ENCODE measurements at regions not wholly inside any gene's neighbourhood (a gene's known extent, or its start where the extent isn't known, plus 50 kb on each side); places are given as distances from the start of the nearest gene placed in this dataset.

DNA sequence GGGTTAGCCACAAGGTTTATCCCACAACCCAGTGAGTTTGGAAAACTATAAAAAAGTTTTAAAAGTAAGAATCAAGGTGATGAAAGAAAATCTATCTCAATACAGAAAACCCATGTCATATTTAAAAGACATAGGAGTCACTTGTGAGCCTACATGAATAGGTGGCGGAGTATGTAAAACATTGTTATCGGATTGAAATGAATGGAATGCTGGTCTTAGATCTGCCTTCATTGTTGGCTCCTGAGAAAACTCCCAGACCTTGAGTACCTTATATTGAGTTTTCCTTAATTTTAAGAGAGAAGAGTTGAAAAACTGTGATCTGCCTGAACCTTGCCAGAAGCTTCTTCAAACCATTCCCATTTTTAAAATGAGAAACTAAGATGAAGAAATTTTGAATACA lies 551.1 kb downstream of the EFNA5 start:
- no peak for DNase-seq (ENCODE audit: low read depth)
- TF ChIP-seq, protein P1, sequence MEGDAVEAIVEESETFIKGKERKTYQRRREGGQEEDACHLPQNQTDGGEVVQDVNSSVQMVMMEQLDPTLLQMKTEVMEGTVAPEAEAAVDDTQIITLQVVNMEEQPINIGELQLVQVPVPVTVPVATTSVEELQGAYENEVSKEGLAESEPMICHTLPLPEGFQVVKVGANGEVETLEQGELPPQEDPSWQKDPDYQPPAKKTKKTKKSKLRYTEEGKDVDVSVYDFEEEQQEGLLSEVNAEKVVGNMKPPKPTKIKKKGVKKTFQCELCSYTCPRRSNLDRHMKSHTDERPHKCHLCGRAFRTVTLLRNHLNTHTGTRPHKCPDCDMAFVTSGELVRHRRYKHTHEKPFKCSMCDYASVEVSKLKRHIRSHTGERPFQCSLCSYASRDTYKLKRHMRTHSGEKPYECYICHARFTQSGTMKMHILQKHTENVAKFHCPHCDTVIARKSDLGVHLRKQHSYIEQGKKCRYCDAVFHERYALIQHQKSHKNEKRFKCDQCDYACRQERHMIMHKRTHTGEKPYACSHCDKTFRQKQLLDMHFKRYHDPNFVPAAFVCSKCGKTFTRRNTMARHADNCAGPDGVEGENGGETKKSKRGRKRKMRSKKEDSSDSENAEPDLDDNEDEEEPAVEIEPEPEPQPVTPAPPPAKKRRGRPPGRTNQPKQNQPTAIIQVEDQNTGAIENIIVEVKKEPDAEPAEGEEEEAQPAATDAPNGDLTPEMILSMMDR (IDR thresholded peaks at IDR 0.05; ENCODE audit: low read depth, low read length, missing control alignments) = no peak
- no peak overlapping the region for H3K4me3 ChIP-seq (ENCODE audit: low read depth, low read length)
- in situ Hi-C loops (cut with HindIII; ENCODE audit: low sequenced_read_pairs) = no loop called here

DNA sequence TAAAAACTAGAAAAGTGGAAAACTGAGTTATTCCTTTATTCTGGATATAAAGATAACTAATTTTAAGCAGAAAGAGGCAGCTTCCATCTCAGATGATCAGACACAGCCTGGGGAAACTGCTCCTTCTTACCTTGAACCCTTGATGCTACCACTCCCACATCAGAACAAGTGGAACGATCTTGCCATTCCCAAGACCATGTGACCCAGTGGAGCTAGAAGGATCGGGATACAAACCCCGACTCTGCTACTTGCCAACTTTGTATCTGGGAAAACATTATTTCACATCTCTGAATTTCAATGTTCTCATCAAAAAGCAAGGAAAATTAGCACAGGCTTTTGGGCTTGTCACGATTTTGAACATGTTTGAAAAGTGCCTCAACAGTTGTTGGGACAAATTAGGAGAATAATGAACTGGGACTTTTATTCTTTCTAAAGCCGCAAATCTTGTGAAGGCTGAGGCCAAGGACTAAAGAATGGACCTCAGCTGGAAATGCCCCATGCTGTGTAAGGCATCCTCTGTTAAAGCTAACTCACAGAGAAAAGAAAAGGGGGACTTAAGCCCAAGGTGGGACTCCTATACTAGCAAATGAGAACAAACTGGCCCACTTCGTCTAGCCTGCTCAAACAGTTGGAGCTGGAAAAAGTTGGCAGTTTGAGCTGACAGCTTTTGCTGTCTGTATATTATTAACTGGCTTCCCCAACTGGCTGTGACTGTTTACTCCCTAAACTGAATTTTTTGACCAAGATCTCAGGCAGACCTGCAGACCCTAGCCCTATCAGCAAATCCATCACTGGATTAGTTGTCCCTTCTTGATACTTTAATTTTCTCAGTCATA lies 552.3 kb downstream of the EFNA5 start:
- no peak overlapping the region for H3K4me3 ChIP-seq (ENCODE audit: low read depth, low read length)
- TF ChIP-seq, protein P1 (IDR thresholded peaks at IDR 0.05; ENCODE audit: low read depth, low read length, missing control alignments) = no peak
- no peak for DNase-seq (ENCODE audit: low read depth)
- in situ Hi-C loops (cut with HindIII; ENCODE audit: low sequenced_read_pairs) = no loop called here

DNA sequence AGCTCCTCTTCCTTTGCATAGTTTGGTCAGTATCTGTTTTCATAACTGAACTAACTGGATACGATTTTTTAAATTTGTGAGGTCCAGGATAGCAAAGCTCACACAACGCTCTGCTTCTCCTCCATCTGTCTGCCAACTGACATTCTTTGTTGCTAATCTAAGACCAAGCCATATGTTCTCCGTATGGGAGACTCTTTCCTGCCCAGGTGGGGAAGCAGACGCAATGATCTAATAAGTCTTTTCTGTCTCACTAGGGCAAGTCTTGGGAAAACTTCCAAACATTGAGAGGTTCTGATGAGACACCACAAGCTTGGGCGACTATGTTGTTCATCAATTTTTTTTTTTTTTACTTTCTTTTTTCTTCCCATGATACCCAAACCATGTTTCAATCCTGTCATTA lies 558.5 kb downstream of the EFNA5 start:
- H3K4me3 ChIP-seq (ENCODE audit: low read depth, low read length) = no peak overlapping the region
- DNase-seq (ENCODE audit: low read depth) = no peak
- TF ChIP-seq, protein P1 (IDR thresholded peaks at IDR 0.05; ENCODE audit: low read depth, low read length, missing control alignments) = no peak
- in situ Hi-C loops (cut with HindIII; ENCODE audit: low sequenced_read_pairs) = no loop called here

DNA sequence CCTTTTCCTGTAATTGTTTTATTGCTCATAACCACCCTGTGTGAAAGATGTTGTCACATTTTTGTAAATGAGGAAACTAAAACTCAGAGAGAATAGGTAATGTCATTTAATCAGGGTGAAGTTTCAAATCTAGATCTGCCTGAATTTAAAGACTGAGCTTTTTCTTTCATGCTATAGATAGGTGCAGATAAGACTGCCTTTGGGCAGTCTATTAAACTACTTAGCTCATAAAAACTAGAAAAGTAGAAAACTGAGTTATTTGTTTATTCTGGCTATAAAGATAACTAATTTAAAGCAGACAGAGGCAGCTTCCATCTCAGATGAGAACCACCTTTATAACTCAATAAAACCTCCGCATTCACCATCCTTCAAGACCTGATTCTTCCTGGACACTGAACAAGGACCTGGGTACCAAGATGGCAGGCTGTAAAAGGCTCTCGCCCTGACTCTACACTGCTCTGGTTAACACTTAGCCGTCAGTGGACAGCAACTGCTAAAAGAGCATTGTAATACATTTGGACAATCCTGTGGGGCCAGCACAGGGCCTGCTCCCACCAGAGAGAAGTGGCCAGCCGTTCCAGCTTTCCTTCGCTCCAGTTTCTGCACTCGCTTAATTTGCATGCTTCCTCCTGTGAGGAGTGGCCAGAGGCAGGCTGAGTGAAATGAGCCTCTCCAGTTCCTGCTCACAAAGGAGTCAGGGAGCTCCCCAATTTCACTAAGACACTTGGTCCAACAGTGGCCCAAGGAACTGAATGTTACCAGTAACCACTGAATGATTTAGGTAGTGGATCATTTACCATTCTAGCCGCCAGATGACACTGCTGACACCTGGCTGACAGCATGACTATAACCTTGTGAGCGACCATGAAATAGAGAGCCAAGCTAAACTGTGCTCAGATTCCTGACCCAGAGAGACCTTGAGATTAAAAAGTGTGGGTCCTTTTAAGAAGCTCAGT lies 566.4 kb downstream of the EFNA5 start:
- in situ Hi-C loops (cut with HindIII; ENCODE audit: low sequenced_read_pairs) = no loop called here
- no peak for DNase-seq (ENCODE audit: low read depth)
- TF ChIP-seq, protein P1 (IDR thresholded peaks at IDR 0.05; ENCODE audit: low read depth, low read length, missing control alignments) = peak; percentile 9
- no peak overlapping the region for H3K4me3 ChIP-seq (ENCODE audit: low read depth, low read length)

DNA sequence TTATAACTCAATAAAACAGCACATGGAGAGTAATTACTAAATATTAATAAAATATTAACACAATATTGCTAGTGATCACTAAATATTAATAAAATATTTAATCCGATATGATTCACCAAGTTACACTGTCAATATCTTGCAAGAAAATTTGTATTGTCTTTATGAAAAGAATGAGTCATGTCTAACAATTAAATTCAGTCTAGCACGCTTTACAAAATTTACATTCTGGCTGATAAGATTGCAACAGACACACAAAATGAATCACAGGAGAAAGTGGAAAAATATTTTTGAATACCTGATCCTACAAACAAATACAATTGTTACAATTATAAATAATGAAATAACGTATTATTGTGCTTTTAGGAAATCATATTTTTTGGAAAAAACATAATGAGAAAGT lies 567.2 kb downstream of the EFNA5 start:
- TF ChIP-seq, protein P1 (IDR thresholded peaks at IDR 0.05; ENCODE audit: low read depth, low read length, missing control alignments) = no peak
- DNase-seq (ENCODE audit: low read depth) = no peak
- no peak overlapping the region for H3K4me3 ChIP-seq (ENCODE audit: low read depth, low read length)
- in situ Hi-C loops (cut with HindIII; ENCODE audit: low sequenced_read_pairs) = no loop called here

DNA sequence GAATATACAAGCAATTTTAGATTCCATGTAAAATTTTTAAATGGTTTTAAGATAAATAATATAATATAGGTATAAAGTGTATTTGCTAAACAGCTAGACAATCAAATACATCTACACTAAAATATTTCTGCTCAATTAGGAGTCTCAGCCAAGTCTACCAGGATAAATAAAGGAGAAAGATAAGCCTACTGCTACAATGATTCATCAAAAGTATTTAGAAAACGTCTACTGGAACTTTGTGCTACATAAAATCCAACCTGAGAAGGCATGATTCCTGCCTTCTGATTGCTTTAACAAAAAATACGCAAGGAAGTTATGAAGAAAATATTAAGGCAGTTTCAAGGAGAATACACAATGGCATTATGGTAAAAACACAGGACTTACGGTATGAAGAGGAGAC lies 570.6 kb downstream of the EFNA5 start:
- TF ChIP-seq, protein P1 (IDR thresholded peaks at IDR 0.05; ENCODE audit: low read depth, low read length, missing control alignments) = no peak
- DNase-seq (ENCODE audit: low read depth) = no peak
- in situ Hi-C loops (cut with HindIII; ENCODE audit: low sequenced_read_pairs) = no loop called here
- H3K4me3 ChIP-seq (ENCODE audit: low read depth, low read length) = no peak overlapping the region
